NCI-H2227 (cell line): ENCODE measurements at regions not wholly inside any gene's neighbourhood (a gene's known extent, or its start where the extent isn't known, plus 50 kb on each side); places are given as distances from the start of the nearest gene placed in this dataset.

Source experiments
- DNase-seq: peaks from one replicate; lab custom pipeline; 2025; ENCODE audit not compliant: unreplicated experiment; lab: John Stamatoyannopoulos, UW

GRCh38 chr15:58235961-58236360, 97.8 kb downstream of the AQP9 start:
- no peak for DNase-seq

- DNase-seq: no peak
These were observed 102.2 kb downstream of the AQP9 start for GRCh38 chr15:58240191-58240932.

DNA sequence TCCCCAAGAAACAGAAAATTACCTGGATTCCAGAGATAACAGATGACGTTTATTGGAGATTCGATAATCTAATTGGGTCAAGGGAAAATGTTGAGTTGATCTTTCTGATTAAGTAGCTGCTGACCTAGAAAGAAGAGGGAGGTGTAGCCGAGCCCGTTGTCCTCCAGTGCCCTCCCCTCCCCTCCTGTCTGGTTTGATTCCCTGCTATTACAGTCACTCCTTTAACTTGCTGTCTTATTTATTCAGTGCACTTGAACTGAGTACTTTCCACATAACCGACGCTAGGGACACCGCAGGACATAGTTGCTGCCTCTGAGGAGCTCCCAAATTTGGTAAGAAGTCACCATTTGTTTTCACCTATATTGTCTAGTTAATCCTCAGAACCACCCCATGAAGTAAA, 103.7 kb downstream of the AQP9 start:
- DNase-seq: no peak

DNA sequence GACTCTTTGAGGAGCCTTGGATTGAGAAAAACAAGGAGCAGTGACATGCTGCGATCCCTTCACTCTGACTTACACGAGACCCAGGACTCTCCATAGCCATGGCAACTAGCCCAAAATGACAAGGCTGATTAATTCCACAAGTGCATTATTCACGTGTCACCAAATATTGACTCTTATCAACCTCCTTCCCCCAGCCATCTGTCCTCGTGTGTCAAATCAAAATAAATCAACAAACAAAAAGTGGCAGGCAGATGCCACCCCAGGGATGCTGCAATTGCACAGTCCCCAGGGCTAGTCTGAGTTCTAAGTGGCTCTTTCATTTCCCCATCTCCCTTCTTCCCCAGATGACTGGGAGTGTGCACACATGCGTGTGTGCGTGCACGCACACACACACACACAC, 104.9 kb downstream of the AQP9 start:
- DNase-seq: peak; percentile 46

DNA sequence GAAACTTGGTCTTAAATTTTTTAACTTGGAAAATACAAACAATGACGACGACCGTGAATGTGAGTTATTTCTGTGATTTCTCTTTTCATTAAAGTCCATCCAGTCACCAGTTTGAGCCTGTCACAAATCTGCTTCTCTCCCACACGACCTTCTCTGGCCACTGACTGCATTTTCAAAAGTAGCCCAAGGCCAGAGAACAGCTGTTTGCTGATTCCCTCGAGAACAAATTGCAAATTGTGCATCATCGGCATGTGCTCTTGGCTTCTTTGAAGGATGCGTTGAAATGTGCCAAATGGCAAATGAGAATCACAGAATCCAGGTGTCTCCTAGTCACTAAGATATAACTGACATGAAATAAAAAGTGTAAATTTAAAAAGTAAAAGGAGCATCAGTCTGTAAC, 106.4 kb downstream of the AQP9 start:
- no peak for DNase-seq

DNA sequence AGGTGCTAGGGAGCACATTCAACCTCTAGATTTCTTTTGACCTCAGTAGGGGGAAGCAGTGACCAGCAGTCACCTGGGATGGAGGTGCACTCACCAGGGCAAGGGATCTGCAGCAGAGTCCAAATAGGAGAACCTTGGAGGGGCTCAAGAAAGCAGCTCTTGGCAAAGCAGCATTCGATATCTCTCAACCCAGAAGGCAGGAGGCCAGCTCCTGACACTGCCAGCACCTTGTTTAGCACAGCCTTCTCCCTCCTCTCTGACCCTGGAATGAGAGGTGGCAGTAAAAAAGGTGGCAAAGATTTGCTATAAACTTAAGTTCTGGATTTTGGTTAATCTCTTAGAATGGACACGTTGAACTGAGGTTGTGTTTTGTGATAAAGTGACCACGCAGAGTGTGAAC, 107.9 kb downstream of the AQP9 start:
- no peak for DNase-seq

DNA sequence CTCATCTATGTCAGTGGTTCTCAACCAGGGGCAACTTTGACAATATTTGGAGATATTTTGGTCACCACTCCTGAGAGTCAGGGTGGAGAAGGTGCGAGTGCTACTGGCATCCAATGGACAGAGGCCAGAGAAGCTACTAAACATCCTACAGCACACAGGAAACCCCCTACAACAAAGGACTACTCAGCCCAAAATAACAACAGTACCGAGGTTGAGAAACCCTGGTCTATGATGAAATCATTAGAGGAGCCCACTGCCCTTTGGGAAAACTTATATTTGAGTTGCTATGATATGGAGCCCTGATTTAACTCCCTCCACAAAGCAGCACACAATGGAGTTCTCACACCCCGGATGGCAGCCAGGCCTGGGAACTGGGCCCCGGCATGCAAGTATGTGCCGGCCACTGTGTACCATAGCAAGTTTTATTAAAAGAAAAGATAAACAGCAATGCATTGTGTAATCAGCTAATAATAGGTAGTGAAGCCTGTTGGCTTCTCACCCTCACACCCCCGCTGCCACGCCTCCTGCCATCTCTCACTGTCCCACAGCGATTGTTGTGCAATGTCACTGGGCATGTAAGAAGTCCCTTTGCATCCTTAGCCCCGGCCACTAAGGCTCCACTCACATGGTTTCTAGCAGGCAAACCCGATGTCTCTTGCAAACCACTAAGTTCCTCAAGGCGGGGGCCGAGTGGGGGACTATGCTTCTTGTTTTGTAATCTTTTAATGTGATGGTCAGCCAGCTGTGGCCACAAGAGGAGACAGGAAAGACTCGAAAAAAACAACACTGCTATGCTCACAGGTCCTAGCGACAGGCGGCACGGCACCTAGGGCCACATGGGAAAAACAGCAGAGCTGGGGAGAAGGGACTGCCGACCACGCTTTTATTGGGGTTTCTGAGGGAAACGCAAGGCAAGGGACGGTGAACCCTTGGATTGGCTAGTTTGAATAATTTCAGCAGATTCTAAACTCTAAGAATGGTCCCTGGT, 110.0 kb downstream of the AQP9 start:
- DNase-seq: no peak

GRCh38 chr15:58249646-58250312, 111.6 kb downstream of the AQP9 start:
- no peak for DNase-seq

- no peak for DNase-seq
These were observed 114.6 kb downstream of the AQP9 start for GRCh38 chr15:58252586-58253323.

GRCh38 chr15:58257776-58258325, 119.7 kb downstream of the AQP9 start:
- no peak for DNase-seq

GRCh38 chr15:58258501-58259292, 120.5 kb downstream of the AQP9 start:
- no peak for DNase-seq

GRCh38 chr15:58260205-58260724, 122.1 kb downstream of the AQP9 start:
- DNase-seq: no peak

GRCh38 chr15:58260725-58261267, 122.6 kb downstream of the AQP9 start:
- no peak for DNase-seq

DNA sequence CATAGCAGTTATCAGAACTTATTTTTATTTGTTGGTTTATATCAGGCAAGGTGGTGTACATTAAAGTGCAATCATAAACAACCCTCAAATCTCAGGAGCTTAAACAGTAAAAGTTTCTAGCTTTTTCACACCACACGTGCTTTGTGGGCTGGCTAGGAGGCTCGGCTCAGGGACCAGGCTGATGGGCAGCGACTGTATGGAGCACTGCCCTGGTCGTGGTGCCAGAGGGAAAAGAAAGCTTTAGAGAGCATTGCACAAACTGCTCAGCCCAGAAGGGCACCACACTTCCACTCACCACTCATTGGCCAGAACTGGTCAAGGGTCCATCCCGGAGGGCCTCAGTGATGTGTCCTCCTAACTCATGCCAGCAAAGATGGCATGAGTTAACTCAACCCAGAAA, 123.2 kb downstream of the AQP9 start:
- no peak for DNase-seq

GRCh38 chr15:58264053-58264971, 126.1 kb downstream of the AQP9 start:
- DNase-seq: peak; percentile 31

DNA sequence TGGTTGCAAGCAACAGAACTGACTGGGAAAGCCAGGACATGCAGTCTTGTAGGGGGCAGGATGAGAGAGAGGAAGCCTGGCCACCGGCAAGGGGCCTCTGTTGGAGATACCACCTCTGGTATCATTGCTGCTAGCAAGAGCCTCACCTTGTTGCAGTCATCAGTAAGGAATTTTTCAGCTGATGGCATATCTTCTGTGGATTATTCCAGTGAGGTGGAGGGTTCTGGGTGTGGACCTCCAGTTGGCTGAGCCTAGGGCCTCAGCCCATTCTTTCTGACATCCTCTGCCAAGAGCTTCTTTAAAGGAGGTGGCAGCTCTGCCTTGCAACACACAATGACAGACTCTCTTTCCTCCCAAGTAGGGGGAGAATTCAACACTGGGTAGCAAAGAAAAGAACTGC, 128.9 kb downstream of the AQP9 start:
- DNase-seq: no peak

DNA sequence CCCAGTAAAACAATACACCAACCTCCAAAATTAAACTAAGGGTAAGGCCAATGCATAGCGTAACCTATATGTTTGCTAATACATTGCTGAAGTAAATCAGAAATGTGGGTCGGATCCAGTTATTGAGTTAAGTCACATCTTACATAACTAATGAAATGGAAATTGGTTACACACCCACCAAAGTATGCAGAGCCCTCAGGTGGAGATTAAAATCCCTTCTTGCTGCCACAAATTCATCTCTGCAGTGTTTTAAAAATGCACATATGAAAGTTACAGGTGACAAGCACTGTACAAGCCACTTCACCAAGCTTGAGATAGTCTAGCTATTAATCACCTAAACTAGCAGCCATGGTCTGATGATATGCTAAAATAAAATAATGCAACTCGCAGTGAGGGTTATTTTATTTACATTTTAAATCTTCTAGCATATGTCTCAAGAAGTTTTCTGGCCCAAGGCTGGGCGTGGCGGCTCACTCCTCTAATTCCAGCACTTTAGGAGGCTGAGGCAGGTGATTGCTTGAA, 130.6 kb downstream of the AQP9 start:
- DNase-seq: no peak
